Large intestine (tissue), 3 donors: ENCODE measurements at regions not wholly inside any gene's neighbourhood (a gene's known extent, or its start where the extent isn't known, plus 50 kb on each side); places are given as distances from the start of the nearest gene placed in this dataset.

Experiments
- DNase-seq, 2 donors: peaks; one replicate each; pipeline versions ENCODE4 v3.0.0 to v3.0.0-alpha.2; 2013
- H3K27ac ChIP-seq: one replicate; pipeline ENCODE4 v1.5.1; 2013; ENCODE audit warnings: low read length
- H3K27me3 ChIP-seq: 2 replicates; pipeline ENCODE4 v1.6.1; 2013; ENCODE audit warnings: low read length; ENCODE audit not compliant: control insufficient read depth, insufficient read depth
- H3K36me3 ChIP-seq: 2 replicates; pipeline ENCODE4 v1.6.1; 2013; ENCODE audit warnings: low read length; ENCODE audit not compliant: control insufficient read depth, insufficient read depth
- H3K4me1 ChIP-seq: one replicate; pipeline ENCODE4 v1.6.1; 2013; ENCODE audit warnings: low read length; ENCODE audit not compliant: control insufficient read depth, insufficient read depth
- H3K4me3 ChIP-seq: one replicate; pipeline ENCODE4 v1.5.1; 2013; ENCODE audit warnings: low read length
- H3K9me3 ChIP-seq: one replicate; pipeline ENCODE4 v1.6.1; 2013; ENCODE audit warnings: mild to moderate bottlenecking, low read depth, low read length, moderate library complexity; ENCODE audit not compliant: control insufficient read depth
- WGBS: methylation state at CpG from one replicate; pipeline ENCODE4 v1.1.5; 2013; ENCODE audit warnings: low lambda C conversion rate; ENCODE audit not compliant: insufficient coverage; 5-methylcytosine and 5-hydroxymethylcytosine counted together

DNA sequence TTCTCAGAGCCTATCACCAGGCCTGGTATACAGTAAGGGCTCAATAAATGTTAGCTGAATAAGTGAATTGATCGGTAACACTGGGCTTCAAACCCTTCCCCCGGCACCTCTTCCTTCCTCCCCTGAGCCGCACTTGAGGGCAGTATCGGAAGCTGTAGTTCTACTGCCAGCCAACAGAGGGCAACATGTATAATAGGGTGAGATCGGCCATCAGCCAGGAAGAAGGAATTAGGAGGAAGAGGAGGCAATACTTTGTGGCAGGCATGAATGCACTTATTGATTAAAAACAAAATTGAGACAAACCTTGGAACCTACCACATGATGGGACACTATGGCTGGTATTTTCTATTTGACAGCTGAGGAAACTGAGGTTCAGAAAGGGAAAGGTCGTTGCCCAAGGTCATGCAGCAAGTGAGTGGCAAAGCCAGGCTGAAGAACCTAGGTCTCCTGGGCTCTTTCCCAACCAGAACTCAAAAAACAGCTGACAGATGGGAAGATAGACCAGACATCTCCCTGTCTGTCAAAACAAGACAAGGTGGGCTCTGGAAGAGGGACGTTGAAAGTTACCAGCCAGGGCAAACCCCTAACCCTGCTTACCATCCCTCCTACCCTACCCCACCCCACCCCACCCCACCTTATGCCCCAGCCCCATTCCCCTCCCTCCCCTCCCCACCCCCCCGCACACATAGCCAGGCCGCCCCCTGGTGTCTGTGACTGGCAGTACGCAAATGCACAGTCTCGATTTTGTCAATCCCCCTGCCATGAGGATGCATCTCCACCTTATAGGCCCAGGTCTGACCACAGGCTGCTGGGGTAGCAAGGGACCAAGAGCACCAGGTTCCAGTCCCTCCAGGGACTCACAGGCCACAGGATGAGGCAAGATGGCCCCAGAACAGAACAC, 107.3 kb upstream of the RUNX3 start:
- DNase-seq: peak in 1 of 2 donors; percentile 11
- Histone ChIP-seq H3K27ac (no peak overlapping the region), H3K36me3 (no peaks in the 10 kb centered on the region), H3K27me3 (peaks cover 6% of the 10 kb centered on the region), H3K9me3 (no peaks in the 10 kb centered on the region), H3K4me3 (no peak overlapping the region), H3K4me1 (no peaks in the 10 kb centered on the region)
- WGBS: no CpG with 5 or more reads among the region's 11 CpGs

DNA sequence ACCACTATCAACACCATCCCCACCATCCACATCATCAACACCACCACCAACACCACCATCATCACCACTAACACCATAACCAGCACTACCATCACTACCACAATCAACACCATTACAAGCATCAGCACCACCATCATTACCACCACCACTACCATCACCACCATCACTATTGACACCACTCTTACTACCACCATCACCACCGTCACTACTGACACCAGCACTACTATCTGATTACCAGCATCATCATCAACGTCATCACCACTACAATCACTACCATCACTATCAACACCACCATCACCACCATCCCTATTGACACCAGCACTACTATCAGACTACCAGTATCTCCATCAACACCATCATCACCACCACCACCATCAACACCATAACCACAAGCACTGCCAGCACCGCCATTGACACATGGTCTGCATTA, 106.1 kb upstream of the RUNX3 start:
- WGBS: no CpG with 5 or more reads among the region's 3 CpGs
- Histone ChIP-seq H3K27ac (no peak overlapping the region), H3K27me3 (peaks cover 4% of the 10 kb centered on the region), H3K4me3 (no peak overlapping the region), H3K4me1 (no peaks in the 10 kb centered on the region), H3K36me3 (no peaks in the 10 kb centered on the region), H3K9me3 (no peaks in the 10 kb centered on the region)
- DNase-seq: no peak

DNA sequence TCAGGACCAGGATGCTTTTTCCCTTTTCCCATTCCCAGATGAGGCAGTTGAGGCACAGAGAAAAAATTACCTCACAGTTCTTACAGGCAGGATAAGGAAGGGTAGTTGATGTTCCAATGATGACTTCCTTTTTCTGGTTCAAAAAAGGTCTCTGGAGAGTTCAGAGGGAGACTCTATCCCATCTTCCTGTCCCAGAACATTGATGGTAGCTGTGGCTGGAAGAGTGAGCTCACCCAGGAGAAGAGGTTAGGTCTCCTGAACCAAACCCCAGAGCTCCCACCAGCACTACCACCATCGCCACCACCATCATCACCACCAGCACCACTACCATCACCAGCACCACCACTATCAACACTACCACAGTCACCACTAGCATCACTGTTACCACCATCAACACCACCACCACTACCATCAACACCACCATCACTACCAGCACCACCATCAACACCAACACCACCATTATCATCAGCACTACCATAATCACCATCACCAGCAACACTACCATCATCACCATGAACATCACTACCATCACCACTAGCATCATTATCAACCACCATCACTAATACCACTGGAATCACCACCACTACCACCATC, 105.5 kb upstream of the RUNX3 start:
- no peaks in the 10 kb centered on the region for H3K36me3 ChIP-seq
- WGBS: no CpG with 5 or more reads among the region's 1 CpG
- no peak overlapping the region for H3K27ac ChIP-seq
- DNase-seq: no peak
- no peaks in the 10 kb centered on the region for H3K4me1 ChIP-seq
- H3K4me3 ChIP-seq: no peak overlapping the region
- H3K27me3 ChIP-seq: no peaks in the 10 kb centered on the region
- no peaks in the 10 kb centered on the region for H3K9me3 ChIP-seq

DNA sequence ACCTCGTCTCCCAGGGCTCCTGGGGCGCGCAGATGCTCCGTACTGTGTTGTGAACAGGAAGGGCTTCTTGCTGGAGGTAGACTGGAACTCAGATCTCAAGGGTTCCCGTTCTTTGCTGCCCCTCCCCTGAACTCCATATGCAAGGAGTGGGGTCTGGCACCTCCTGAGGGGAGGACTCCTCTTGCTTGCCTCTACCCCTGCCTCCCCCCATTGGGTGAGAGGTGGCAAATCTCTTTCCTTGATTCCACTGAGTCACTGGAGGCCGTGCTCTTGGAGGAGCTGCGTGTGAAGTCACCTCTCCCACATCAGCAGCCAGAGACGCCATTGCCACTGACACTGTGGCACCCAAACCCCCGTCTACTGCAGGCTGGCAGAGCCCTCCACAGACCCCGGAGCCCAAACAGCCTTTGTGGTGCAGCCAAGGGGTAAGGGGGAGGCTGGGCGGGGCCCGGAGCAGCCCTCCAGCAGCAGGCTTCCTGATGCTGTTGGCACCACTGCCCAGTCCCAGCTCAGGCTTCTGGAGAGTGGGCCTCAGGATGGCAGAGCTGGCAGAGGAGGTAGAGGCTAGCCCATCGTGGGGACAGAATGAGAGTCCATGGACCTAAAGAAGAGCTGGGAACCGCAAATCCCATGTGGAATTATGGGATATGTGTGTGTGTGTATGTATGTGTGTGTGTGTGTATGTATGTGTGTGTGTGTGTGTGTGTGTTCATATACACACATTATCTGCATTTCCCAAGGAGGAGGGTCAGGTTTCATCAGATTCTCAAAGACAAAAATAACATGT, 104.9 kb upstream of the RUNX3 start:
- no peak overlapping the region for H3K4me3 ChIP-seq
- no CpG with 5 or more reads among the region's 14 CpGs for WGBS
- no peaks in the 10 kb centered on the region for H3K9me3 ChIP-seq
- H3K27ac ChIP-seq: no peak overlapping the region
- no peaks in the 10 kb centered on the region for H3K36me3 ChIP-seq
- no peak for DNase-seq
- H3K27me3 ChIP-seq: no peaks in the 10 kb centered on the region
- no peaks in the 10 kb centered on the region for H3K4me1 ChIP-seq

GRCh38 chr1:25033828-25034705, 104.0 kb upstream of the RUNX3 start:
- H3K4me3 ChIP-seq: no peak overlapping the region
- peak in 1 of 2 donors; percentile 29 for DNase-seq
- H3K9me3 ChIP-seq: no peaks in the 10 kb centered on the region
- H3K4me1 ChIP-seq: no peaks in the 10 kb centered on the region
- H3K27me3 ChIP-seq: peaks cover 3% of the 10 kb centered on the region
- whole genome bisulfite sequencing: no CpG with 5 or more reads among the region's 28 CpGs
- H3K27ac ChIP-seq: no peak overlapping the region
- H3K36me3 ChIP-seq: no peaks in the 10 kb centered on the region

- H3K9me3 ChIP-seq: no peaks in the 10 kb centered on the region
- no peaks in the 10 kb centered on the region for H3K4me1 ChIP-seq
- no peak overlapping the region for H3K27ac ChIP-seq
- peaks cover 3% of the 10 kb centered on the region for H3K27me3 ChIP-seq
- no peaks in the 10 kb centered on the region for H3K36me3 ChIP-seq
- H3K4me3 ChIP-seq: no peak overlapping the region
- no peak for DNase-seq
- no CpG with 5 or more reads among the region's 12 CpGs for WGBS
These were observed 103.2 kb upstream of the RUNX3 start for GRCh38 chr1:25033030-25033827.

DNA sequence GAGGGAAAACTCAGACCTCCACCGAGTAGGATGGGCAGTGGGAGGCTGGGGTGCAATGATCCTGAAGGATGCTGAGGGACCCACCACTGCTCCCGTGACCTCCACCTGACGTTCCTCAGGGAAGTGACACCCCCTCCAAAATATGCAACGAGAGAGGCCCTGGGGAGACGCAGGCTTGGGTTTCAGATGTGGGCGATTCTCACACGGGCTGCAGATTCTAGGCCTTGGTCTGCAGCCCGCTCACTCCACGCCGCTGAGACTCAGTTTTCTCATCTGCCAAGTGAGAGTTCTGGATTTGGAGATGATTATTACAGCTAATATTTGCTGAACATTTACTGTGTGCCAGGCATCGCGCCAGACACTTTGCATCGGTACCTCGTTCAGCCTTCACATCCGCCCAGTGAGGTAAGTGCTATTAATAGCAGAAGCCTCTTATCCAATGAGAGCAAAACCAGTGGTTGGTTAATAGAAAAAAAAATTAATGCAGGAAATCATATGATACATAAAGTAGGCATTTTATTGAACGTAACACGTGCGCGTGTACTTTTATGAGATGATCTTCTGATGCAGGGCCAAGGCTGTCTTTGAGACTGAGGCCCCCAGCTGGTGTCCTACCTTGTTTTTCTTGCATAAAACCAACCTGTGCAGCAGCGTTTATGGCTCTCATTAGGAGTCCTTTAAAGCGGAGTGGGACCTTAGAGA, 102.0 kb upstream of the RUNX3 start:
- peak in 1 of 2 donors; percentile 8 for DNase-seq
- Histone ChIP-seq H3K9me3 (no peaks in the 10 kb centered on the region), H3K4me1 (no peaks in the 10 kb centered on the region), H3K4me3 (no peak overlapping the region), H3K27me3 (peaks cover 3% of the 10 kb centered on the region), H3K27ac (no peak overlapping the region), H3K36me3 (no peaks in the 10 kb centered on the region)
- WGBS: 58% methylated on average over 2 of the region's 21 CpGs

GRCh38 chr1:25031601-25031965, 101.5 kb upstream of the RUNX3 start:
- Histone ChIP-seq H3K9me3 (no peaks in the 10 kb centered on the region), H3K27ac (no peak overlapping the region), H3K4me1 (no peaks in the 10 kb centered on the region), H3K36me3 (no peaks in the 10 kb centered on the region), H3K27me3 (peaks cover 3% of the 10 kb centered on the region), H3K4me3 (no peak overlapping the region)
- no peak for DNase-seq
- WGBS: 63% methylated on average over 2 of the region's 8 CpGs
